ACC112 (cell line): ENCODE measurements at regions not wholly inside any gene's neighbourhood (a gene's known extent, or its start where the extent isn't known, plus 50 kb on each side); places are given as distances from the start of the nearest gene placed in this dataset.

Source experiments
- H2AFZ ChIP-seq: fragments of 200-600 bp; sonication (generic); one replicate; pipeline ENCODE4 v1.6.0; 2017; ENCODE audit warnings: antibody characterized with exemption, low read length; ENCODE audit not compliant: unreplicated experiment
- H3K27ac ChIP-seq: fragments of 200-600 bp; sonication (generic); 2 replicates; pipeline ENCODE4 v1.5.1; 2014; ENCODE audit warnings: low read depth, mild to moderate bottlenecking, antibody characterized with exemption, low read length, moderate library complexity
- H3K27me3 ChIP-seq: fragments of 200-600 bp; sonication (generic); 2 replicates; pipeline ENCODE4 v1.6.1; 2014; ENCODE audit warnings: mild to moderate bottlenecking, antibody characterized with exemption, low read length, moderate library complexity, mixed read lengths; ENCODE audit not compliant: insufficient read depth
- H3K36me3 ChIP-seq: fragments of 200-600 bp; sonication (generic); 2 replicates; pipeline ENCODE4 v1.6.1; 2016; ENCODE audit warnings: mild to moderate bottlenecking, antibody characterized with exemption, low read length, moderate library complexity, mixed read lengths; ENCODE audit not compliant: insufficient read depth
- H3K4me1 ChIP-seq: fragments of 200-600 bp; sonication (generic); one replicate; pipeline ENCODE4 v1.6.1; 2016; ENCODE audit warnings: low read length, mixed read lengths; ENCODE audit not compliant: insufficient read depth, unreplicated experiment, control insufficient read depth
- H3K4me3 ChIP-seq: fragments of 200-600 bp; sonication (generic); 2 replicates; pipeline ENCODE4 v1.5.1; 2014; ENCODE audit warnings: mild to moderate bottlenecking, low read depth, low read length
- H3K79me2 ChIP-seq: fragments of 200-600 bp; sonication (generic); one replicate; pipeline ENCODE4 v1.6.0; 2016; ENCODE audit warnings: low read length; ENCODE audit not compliant: control insufficient read depth, unreplicated experiment, insufficient read depth

DNA sequence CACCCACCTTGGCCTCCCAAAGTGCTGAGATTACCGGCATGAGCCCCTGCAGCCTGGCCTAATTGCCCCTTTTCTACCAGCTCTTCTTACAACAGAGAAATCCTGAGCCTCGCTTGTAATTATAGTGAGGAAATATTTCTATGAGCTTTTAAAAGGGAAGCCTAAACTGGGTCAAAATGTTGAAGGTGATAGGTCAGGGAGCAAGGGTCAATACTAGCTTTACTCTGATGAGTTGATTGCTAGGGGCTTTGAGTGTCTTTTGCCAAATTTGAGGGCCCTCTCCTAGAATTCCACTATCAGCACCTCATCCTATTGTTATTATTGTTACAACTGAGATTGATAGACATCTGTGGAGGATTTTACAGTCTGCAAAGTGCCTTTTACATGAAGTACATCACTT is 62.4 kb upstream of the PIAS1 start:
- Histone ChIP-seq H2AFZ (no peak overlapping the region), H3K36me3 (no peaks in the 10 kb centered on the region), H3K4me1 (no peaks in the 10 kb centered on the region), H3K4me3 (no peak overlapping the region), H3K27me3 (peaks cover 26% of the 10 kb centered on the region), H3K79me2 (no peaks in the 10 kb centered on the region), H3K27ac (no peak overlapping the region)

DNA sequence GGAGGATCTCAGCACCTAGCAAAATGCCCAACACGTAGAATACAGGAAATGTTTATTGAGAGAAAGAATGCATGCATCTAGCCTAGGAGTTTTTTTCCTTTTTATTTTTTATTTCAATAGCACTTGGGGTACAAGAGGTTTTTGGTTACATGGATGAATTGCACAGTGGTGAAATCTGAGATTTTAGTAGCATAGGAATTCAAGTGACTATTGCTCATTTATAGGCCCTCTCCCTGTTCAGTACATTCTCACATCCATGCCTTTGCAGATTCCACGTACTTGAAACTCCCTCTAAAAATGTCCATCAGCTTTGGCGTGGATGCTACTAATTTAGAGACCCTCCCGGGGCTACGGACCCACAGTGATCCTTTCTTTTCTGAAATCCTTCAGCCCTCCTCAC is 61.7 kb upstream of the PIAS1 start:
- peaks cover 21% of the 10 kb centered on the region for H3K27me3 ChIP-seq
- H3K4me3 ChIP-seq = no peak overlapping the region
- no peaks in the 10 kb centered on the region for H3K79me2 ChIP-seq
- H3K4me1 ChIP-seq = no peaks in the 10 kb centered on the region
- no peak overlapping the region for H2AFZ ChIP-seq
- H3K27ac ChIP-seq = no peak overlapping the region
- H3K36me3 ChIP-seq = no peaks in the 10 kb centered on the region

- Histone ChIP-seq H3K4me1 (peaks cover 2% of the 10 kb centered on the region), H3K4me3 (no peak overlapping the region), H3K27ac (no peak overlapping the region), H3K79me2 (no peaks in the 10 kb centered on the region), H3K36me3 (no peaks in the 10 kb centered on the region), H2AFZ (no peak overlapping the region), H3K27me3 (peaks cover 17% of the 10 kb centered on the region)
These were observed 61.3 kb upstream of the PIAS1 start for GRCh38 chr15:67992834-67993233.

GRCh38 chr15:67997996-67998395 is 56.1 kb upstream of the PIAS1 start:
- no peaks in the 10 kb centered on the region for H3K79me2 ChIP-seq
- H2AFZ ChIP-seq = no peak overlapping the region
- H3K27me3 ChIP-seq = no peaks in the 10 kb centered on the region
- peaks cover 18% of the 10 kb centered on the region for H3K4me1 ChIP-seq
- H3K27ac ChIP-seq = peak overlapping the region; percentile 52
- no peaks in the 10 kb centered on the region for H3K36me3 ChIP-seq
- no peak overlapping the region for H3K4me3 ChIP-seq

DNA sequence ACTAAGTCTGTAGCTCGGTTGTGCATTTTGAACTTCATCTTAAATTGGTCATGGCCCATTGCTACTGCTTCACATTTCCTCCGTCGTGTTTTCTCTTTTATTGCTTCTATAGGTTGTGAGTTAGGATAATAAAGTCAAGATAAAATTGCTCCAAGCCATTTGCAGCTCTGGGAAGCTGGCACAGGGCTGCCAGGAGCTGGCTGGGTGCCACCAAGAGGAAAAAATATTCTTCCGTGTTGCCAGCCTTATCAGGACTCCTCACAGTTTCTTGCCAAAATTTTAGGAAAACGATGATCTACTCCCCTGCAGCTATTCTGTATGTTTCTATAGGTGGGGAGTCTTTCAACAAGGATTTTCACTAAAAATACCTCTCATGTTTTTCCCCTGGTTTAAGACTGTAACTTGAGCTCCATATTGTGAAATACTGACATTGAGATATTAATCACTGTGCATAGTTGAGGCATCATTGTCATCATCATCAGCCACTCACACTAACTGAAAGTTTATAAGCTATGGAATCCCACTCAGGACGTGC is 55.4 kb upstream of the PIAS1 start:
- peaks cover 18% of the 10 kb centered on the region for H3K4me1 ChIP-seq
- H3K27me3 ChIP-seq = no peaks in the 10 kb centered on the region
- H3K4me3 ChIP-seq = peak overlapping the region; percentile 37; the same call in 1 of the 2 replicates
- H3K79me2 ChIP-seq = no peaks in the 10 kb centered on the region
- no peak overlapping the region for H2AFZ ChIP-seq
- no peaks in the 10 kb centered on the region for H3K36me3 ChIP-seq
- peak overlapping the region; percentile 52 for H3K27ac ChIP-seq

DNA sequence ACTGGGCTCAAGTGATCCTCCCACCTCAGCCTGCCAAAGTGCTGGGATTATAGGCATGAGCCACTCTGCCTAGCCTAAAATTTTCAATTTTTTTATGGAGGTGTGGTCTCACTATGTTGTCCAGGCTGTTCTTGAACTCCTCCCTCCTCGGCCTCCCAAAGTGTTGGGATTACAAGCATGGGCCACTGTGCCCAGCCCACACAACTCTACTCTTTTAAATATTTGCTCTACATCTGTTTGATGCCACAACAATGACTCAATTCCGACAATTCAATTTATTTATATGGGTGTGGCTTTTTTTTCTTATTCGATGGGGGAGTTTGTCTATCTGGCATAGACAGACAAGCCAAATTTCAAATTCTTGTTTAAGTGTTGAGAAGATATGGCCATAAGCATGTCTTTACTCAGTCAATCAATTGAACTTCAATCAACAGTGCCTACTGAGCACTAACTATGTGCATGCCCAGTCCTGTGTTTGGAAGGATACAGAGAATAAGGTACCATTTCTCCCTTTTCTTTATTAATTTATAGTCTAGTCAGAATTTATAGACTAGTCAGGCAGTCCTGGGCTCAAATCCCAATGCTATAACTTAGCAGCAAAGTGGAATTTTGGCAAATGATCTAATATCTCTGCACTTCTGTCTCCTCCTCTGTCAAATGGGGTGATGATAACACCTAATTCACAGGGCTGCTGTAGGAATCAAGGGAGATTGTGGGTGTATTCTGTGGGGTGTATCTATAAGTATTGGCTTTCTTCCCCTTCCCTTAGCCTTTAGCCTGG is 54.6 kb upstream of the PIAS1 start:
- Histone ChIP-seq H3K36me3 (no peaks in the 10 kb centered on the region), H3K79me2 (no peaks in the 10 kb centered on the region), H3K4me1 (peaks cover 18% of the 10 kb centered on the region), H2AFZ (no peak overlapping the region), H3K4me3 (peak overlapping the region; percentile 37; the same call in 1 of the 2 replicates), H3K27me3 (no peaks in the 10 kb centered on the region), H3K27ac (peak overlapping the region; percentile 52)

DNA sequence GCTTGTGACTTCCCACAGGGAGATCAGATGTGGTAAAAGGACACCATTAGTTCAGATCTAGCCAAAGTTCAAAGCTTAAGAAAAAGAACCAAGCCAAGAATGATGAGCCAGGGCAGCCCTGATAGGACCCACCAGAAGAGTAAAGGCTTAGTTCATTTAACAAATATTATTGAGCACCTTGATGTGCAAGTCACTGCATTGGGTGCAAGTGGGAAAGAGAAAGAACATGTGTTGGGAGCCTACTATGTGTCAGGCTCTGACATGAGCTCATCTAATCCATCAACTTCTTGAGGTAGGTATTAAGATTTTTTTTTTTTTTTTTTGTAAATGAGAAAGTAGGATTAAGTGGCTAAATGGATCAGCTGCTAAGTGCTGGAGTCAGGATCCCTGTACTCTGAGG is 53.4 kb upstream of the PIAS1 start:
- no peak overlapping the region for H3K4me3 ChIP-seq
- H3K36me3 ChIP-seq = no peaks in the 10 kb centered on the region
- peaks cover 18% of the 10 kb centered on the region for H3K4me1 ChIP-seq
- H3K79me2 ChIP-seq = no peaks in the 10 kb centered on the region
- no peak overlapping the region for H2AFZ ChIP-seq
- H3K27me3 ChIP-seq = no peaks in the 10 kb centered on the region
- no peak overlapping the region for H3K27ac ChIP-seq

- H3K36me3 ChIP-seq = no peaks in the 10 kb centered on the region
- no peak overlapping the region for H3K4me3 ChIP-seq
- no peak overlapping the region for H2AFZ ChIP-seq
- no peak overlapping the region for H3K27ac ChIP-seq
- peaks cover 18% of the 10 kb centered on the region for H3K4me1 ChIP-seq
- no peaks in the 10 kb centered on the region for H3K79me2 ChIP-seq
- H3K27me3 ChIP-seq = no peaks in the 10 kb centered on the region
These were observed 52.3 kb upstream of the PIAS1 start for GRCh38 chr15:68001811-68002210.

DNA sequence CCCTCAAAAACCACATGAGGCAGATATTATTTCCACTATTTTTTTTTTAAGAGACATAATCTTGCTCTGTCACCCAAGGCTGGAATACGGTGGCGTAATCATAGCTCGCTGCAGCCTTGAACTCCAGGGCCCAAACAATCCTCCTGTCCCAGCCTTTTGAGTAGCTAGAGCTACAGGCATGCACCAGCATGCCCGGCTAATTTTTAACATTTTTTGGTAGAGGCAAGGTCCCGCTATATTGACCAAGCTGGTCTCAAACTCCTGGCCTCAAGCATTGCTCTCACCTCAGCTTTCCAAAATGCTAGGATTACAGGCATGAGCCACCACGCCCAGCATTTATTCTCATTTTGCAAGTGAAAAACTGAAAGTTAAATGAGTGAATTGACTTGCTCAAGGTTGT is 50.8 kb upstream of the PIAS1 start:
- H2AFZ ChIP-seq = no peak overlapping the region
- H3K4me3 ChIP-seq = no peak overlapping the region
- no peaks in the 10 kb centered on the region for H3K36me3 ChIP-seq
- H3K27ac ChIP-seq = no peak overlapping the region
- no peaks in the 10 kb centered on the region for H3K27me3 ChIP-seq
- no peaks in the 10 kb centered on the region for H3K79me2 ChIP-seq
- H3K4me1 ChIP-seq = peaks cover 13% of the 10 kb centered on the region
